GM19452 (cell line): ENCODE measurements at regions not wholly inside any gene's neighbourhood (a gene's known extent, or its start where the extent isn't known, plus 50 kb on each side); places are given as distances from the start of the nearest gene placed in this dataset.
"Not testable (repeated sequence)": the region's sequence is repeated elsewhere in the genome, so short reads cannot be mapped to it uniquely, and the experiment has no call there.

Experiments used
- ATAC-seq: cut with Tn5 transposase; IDR thresholded peaks from one replicate; pipeline ENCODE4 v1.9.1; 2021; ENCODE audit not compliant: unreplicated experiment

GRCh38 chr2:220580113-220580512 is 952.7 kb downstream of the SLC4A3 start:
- no peak for ATAC-seq

GRCh38 chr2:220583725-220584124 is 956.3 kb downstream of the SLC4A3 start:
- no peak for ATAC-seq

- ATAC-seq = no peak
Measured at GRCh38 chr2:220585241-220585640, 957.8 kb downstream of the SLC4A3 start.

GRCh38 chr2:220586980-220587530 is 959.6 kb downstream of the SLC4A3 start:
- no peak for ATAC-seq

GRCh38 chr2:220588148-220588547 is 960.7 kb downstream of the SLC4A3 start:
- no peak for ATAC-seq

- no peak for ATAC-seq
Measured at GRCh38 chr2:220590476-220590875, 963.0 kb downstream of the SLC4A3 start.

- ATAC-seq = no peak
Measured at GRCh38 chr2:220593526-220593925, 966.1 kb downstream of the SLC4A3 start.

- ATAC-seq = no peak
Measured at GRCh38 chr2:220601674-220602073, 970.4 kb downstream of the EPHA4 start.

GRCh38 chr2:220613004-220613403 is 959.1 kb downstream of the EPHA4 start:
- not testable (repeated sequence) for ATAC-seq

GRCh38 chr2:220614064-220614463 is 958.0 kb downstream of the EPHA4 start:
- ATAC-seq = no peak

GRCh38 chr2:220619525-220620220 is 952.4 kb downstream of the EPHA4 start:
- no peak for ATAC-seq

GRCh38 chr2:220626603-220627002 is 945.5 kb downstream of the EPHA4 start:
- no peak for ATAC-seq

GRCh38 chr2:220628252-220628651 is 943.9 kb downstream of the EPHA4 start:
- no peak for ATAC-seq

- no peak for ATAC-seq
Measured at GRCh38 chr2:220641137-220641536, 931.0 kb downstream of the EPHA4 start.

GRCh38 chr2:220646424-220646823 is 925.7 kb downstream of the EPHA4 start:
- no peak for ATAC-seq

- ATAC-seq = no peak
Measured at GRCh38 chr2:220648628-220649027, 923.5 kb downstream of the EPHA4 start.

- ATAC-seq = no peak
Measured at GRCh38 chr2:220653776-220654175, 918.3 kb downstream of the EPHA4 start.

GRCh38 chr2:220654322-220654721 is 917.8 kb downstream of the EPHA4 start:
- no peak for ATAC-seq

- ATAC-seq = no peak
Measured at GRCh38 chr2:220660277-220661145, 911.6 kb downstream of the EPHA4 start.

- ATAC-seq = no peak
Measured at GRCh38 chr2:220662431-220662830, 909.7 kb downstream of the EPHA4 start.

GRCh38 chr2:220663065-220663464 is 909.0 kb downstream of the EPHA4 start:
- ATAC-seq = no peak
